ENCODE measurements at regions not wholly inside any gene's neighbourhood (a gene's known extent, or its start where the extent isn't known, plus 50 kb on each side); places are given as distances from the start of the nearest gene placed in this dataset.

DNA sequence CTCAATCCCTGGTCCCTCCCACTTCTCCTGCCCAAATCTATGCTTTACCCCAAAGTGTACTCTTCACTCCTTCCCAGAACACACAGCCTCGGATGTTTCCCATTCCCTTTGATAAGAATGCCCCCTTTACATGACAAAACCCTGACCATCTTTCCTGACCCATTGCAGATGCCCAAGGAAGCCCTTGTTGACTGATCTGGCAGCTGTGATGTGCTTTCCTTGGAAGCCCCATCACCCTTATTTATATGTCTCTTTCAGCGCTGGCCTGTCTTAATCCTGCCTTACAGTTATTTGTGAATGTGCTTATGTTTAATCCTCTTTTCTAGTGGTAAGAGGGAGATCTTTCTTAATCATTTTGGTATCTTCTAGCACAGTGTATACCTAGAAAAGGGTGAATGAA is 523.1 kb downstream of the CD83 start:
- no peak for TF ChIP-seq ZFP69B (tag by site-specific recombination; IDR thresholded peaks at IDR 0.05)
- no peak for TF ChIP-seq PBX3 (CRISPR knock-in tag; IDR thresholded peaks at IDR 0.05)
- no peak for TF ChIP-seq CTCF (tag by site-specific recombination; IDR thresholded peaks at IDR 0.05)
- TF ChIP-seq SCRT2 (tag by site-specific recombination; IDR thresholded peaks at IDR 0.05) = no peak
- TF ChIP-seq ZNF529 (tag by site-specific recombination; IDR thresholded peaks at IDR 0.05; ENCODE audit: insufficient replicate concordance) = no peak
- no peak for TF ChIP-seq ZNF555 (tag by site-specific recombination; conservative IDR thresholded peaks at IDR 0.05)
